Caco-2 (cell line): ENCODE measurements at regions not wholly inside any gene's neighbourhood (a gene's known extent, or its start where the extent isn't known, plus 50 kb on each side); places are given as distances from the start of the nearest gene placed in this dataset.

Experiments
- BruUV-seq: library from RNA; stranded (reverse); fragments of 400-500 nt; replicated peaks from 2 replicates; lab custom pipeline; 2021; lab: Mats Ljungman, UMichigan
- CTCF ChIA-PET: fragments of 300-600 bp; sonication (Branson Sonifier 250); formaldehyde crosslinking; loops from one replicate; lab custom pipeline; 2022; ENCODE audit warnings: antibody characterized with exemption; lab: Charles Lee
- POLR2A ChIA-PET: fragments of 300-600 bp; sonication (Branson Sonifier 250); formaldehyde crosslinking; loops from one replicate; lab custom pipeline; 2022; ENCODE audit warnings: antibody characterized with exemption; lab: Charles Lee
- DNase-seq, 2 experiments: peaks; one replicate each; pipeline versions ENCODE4 v3.0.0 to v3.0.0-alpha.2; 2020 to 2022
- H3K27me3 ChIP-seq: replicated peaks from 2 replicates; pipeline ENCODE4 v1.6.0; 2011; ENCODE audit warnings: low read length; ENCODE audit not compliant: control insufficient read depth, insufficient read depth
- H3K36me3 ChIP-seq: 2 replicates; pipeline ENCODE4 v1.5.1; 2011; ENCODE audit warnings: low read length; ENCODE audit not compliant: control insufficient read depth, insufficient read depth
- H3K4me1 ChIP-seq: fragments of 250-450 bp; sonication (Bioruptor Pico); 2 replicates; pipeline ENCODE4 v1.5.1; 2020; ENCODE audit warnings: mild to moderate bottlenecking
- H3K4me3 ChIP-seq: 2 replicates; pipeline ENCODE4 v1.5.1; 2011; ENCODE audit warnings: low read depth, mild to moderate bottlenecking, control low read depth, low read length
- H3K9me3 ChIP-seq: fragments of 250-450 bp; sonication (Bioruptor Pico); 2 replicates; pipeline ENCODE4 v1.5.1; 2020; ENCODE audit warnings: mild to moderate bottlenecking, moderate library complexity
- H3K27ac Mint-ChIP-seq: one replicate; pipeline ENCODE4 v1.8.0; 2022; ENCODE audit warnings: mixed read lengths; ENCODE audit not compliant: unreplicated experiment
- H3K27me3 Mint-ChIP-seq: one replicate; pipeline ENCODE4 v1.8.0; 2022; ENCODE audit warnings: mixed read lengths; ENCODE audit not compliant: insufficient read depth, unreplicated experiment
- H3K36me3 Mint-ChIP-seq: one replicate; pipeline ENCODE4 v1.8.0; 2022; ENCODE audit warnings: mild to moderate bottlenecking, mixed read lengths; ENCODE audit not compliant: insufficient read depth, unreplicated experiment
- H3K4me1 Mint-ChIP-seq: one replicate; pipeline ENCODE4 v1.8.0; 2022; ENCODE audit warnings: low read depth, mixed read lengths; ENCODE audit not compliant: unreplicated experiment
- H3K4me3 Mint-ChIP-seq: one replicate; pipeline ENCODE4 v1.8.0; 2022; ENCODE audit warnings: mild to moderate bottlenecking, moderate library complexity, mixed read lengths; ENCODE audit not compliant: unreplicated experiment
- H3K9me3 Mint-ChIP-seq: one replicate; pipeline ENCODE4 v1.8.0; 2022; ENCODE audit warnings: mixed read lengths; ENCODE audit not compliant: unreplicated experiment
- CTCF ChIP-seq, 2 experiments: fragments of 200-600 bp in 1 of 2; IDR thresholded peaks; 1 replicate in 1 of 2; 2 replicates in 1 of 2; pipeline versions ENCODE4 v1.5.1 to v1.8.0; 2011 to 2022; ENCODE audit warnings: antibody characterized with exemption in 1 of 2, control low read depth in 1 of 2, inconsistent platforms in 1 of 2, low read depth in 1 of 2, low read length in 1 of 2, mild to moderate bottlenecking in 1 of 2, moderate library complexity in 1 of 2; ENCODE audit not compliant: insufficient read depth in 1 of 2, severe bottlenecking in 1 of 2, unreplicated experiment in 1 of 2
- intact Hi-C: fragments of 100-400 bp; cut with micrococcal nuclease; formaldehyde crosslinking; loops from one replicate; pipeline ENCODE4 v1.10.0; 2022; ENCODE audit not compliant: unreplicated experiment

- POLR2A ChIA-PET, result no interaction called here
- no peak for DNase-seq
- Mint-ChIP-seq H3K27me3 (no peaks in the 10 kb centered on the region), H3K36me3 (no peaks in the 10 kb centered on the region), H3K4me1 (peaks cover 14% of the 10 kb centered on the region), H3K27ac (no peak overlapping the region), H3K4me3 (no peak overlapping the region), H3K9me3 (no peaks in the 10 kb centered on the region)
- no peaks in the 10 kb centered on the region for H3K9me3 ChIP-seq
- no peaks in the 10 kb centered on the region for H3K27me3 ChIP-seq
- peaks cover 12% of the 10 kb centered on the region for H3K4me1 ChIP-seq
- CTCF ChIA-PET, result no interaction called here
- no peak for TF ChIP-seq CTCF (IDR thresholded peaks at IDR 0.05; ENCODE audit: insufficient read depth in 1 of 2, low read depth in 1 of 2, low read length in 1 of 2, severe bottlenecking in 1 of 2, unreplicated experiment in 1 of 2)
- H3K4me3 ChIP-seq, result no peak overlapping the region
- BruUV-seq, result no TSS peak
- H3K36me3 ChIP-seq, result no peaks in the 10 kb centered on the region
- intact Hi-C loops, result no loop called here
Observed at GRCh38 chr7:101714097-101714496, 85.0 kb upstream of the MYL10 start.

GRCh38 chr7:101717628-101718357, 88.7 kb upstream of the MYL10 start:
- POLR2A ChIA-PET, result interaction anchor here (0.5 kb wide), 1 partner anchor 88 kb away, joined by 8 read pairs; no protein-coding TSS in a partner anchor
- Histone ChIP-seq H3K36me3 (no peaks in the 10 kb centered on the region), H3K4me1 (peaks cover 12% of the 10 kb centered on the region), H3K9me3 (no peaks in the 10 kb centered on the region), H3K27me3 (no peaks in the 10 kb centered on the region), H3K4me3 (no peak overlapping the region)
- BruUV-seq, result no TSS peak
- Mint-ChIP-seq H3K9me3 (no peaks in the 10 kb centered on the region), H3K4me1 (peaks cover 12% of the 10 kb centered on the region), H3K27me3 (no peaks in the 10 kb centered on the region), H3K27ac (peak overlapping the region; percentile 80), H3K4me3 (peak overlapping the region; percentile 36), H3K36me3 (no peaks in the 10 kb centered on the region)
- DNase-seq, result peak; percentile 78 to 82
- no peak for TF ChIP-seq CTCF (IDR thresholded peaks at IDR 0.05; ENCODE audit: insufficient read depth in 1 of 2, low read depth in 1 of 2, low read length in 1 of 2, severe bottlenecking in 1 of 2, unreplicated experiment in 1 of 2)
- CTCF ChIA-PET, result interaction anchor here (0.7 kb wide), 1 partner anchor 175 kb away, joined by 4 read pairs; no protein-coding TSS in a partner anchor
- intact Hi-C loops, result no loop called here

- TF ChIP-seq CTCF (IDR thresholded peaks at IDR 0.05; ENCODE audit: insufficient read depth in 1 of 2, low read depth in 1 of 2, low read length in 1 of 2, severe bottlenecking in 1 of 2, unreplicated experiment in 1 of 2), result no peak
- ChIA-PET POLR2A (interaction anchor here (0.5 kb wide), 1 partner anchor 88 kb away, joined by 8 read pairs; no protein-coding TSS in a partner anchor), CTCF (interaction anchor here (0.7 to 1.2 kb wide), 2 partner anchors 11 to 175 kb away, joined by 4 read pairs; no protein-coding TSS in a partner anchor)
- no peaks in the 10 kb centered on the region for H3K36me3 ChIP-seq
- Mint-ChIP-seq H3K4me1 (peaks cover 12% of the 10 kb centered on the region), H3K27ac (no peak overlapping the region), H3K9me3 (peaks cover 6% of the 10 kb centered on the region), H3K27me3 (no peaks in the 10 kb centered on the region), H3K36me3 (no peaks in the 10 kb centered on the region), H3K4me3 (no peak overlapping the region)
- no peak for DNase-seq
- no peaks in the 10 kb centered on the region for H3K9me3 ChIP-seq
- H3K4me1 ChIP-seq, result peaks cover 12% of the 10 kb centered on the region
- BruUV-seq, result no TSS peak
- H3K27me3 ChIP-seq, result no peaks in the 10 kb centered on the region
- intact Hi-C loops, result no loop called here
- no peak overlapping the region for H3K4me3 ChIP-seq
Observed at GRCh38 chr7:101718363-101719122, 89.4 kb upstream of the MYL10 start.
